HK-2 (cell line): ENCODE measurements at regions not wholly inside any gene's neighbourhood (a gene's known extent, or its start where the extent isn't known, plus 50 kb on each side); places are given as distances from the start of the nearest gene placed in this dataset.

Experiments
- DNase-seq: peaks from one replicate; pipeline ENCODE4 v3.0.0-alpha.2; 2018; ENCODE audit not compliant: unreplicated experiment

DNA sequence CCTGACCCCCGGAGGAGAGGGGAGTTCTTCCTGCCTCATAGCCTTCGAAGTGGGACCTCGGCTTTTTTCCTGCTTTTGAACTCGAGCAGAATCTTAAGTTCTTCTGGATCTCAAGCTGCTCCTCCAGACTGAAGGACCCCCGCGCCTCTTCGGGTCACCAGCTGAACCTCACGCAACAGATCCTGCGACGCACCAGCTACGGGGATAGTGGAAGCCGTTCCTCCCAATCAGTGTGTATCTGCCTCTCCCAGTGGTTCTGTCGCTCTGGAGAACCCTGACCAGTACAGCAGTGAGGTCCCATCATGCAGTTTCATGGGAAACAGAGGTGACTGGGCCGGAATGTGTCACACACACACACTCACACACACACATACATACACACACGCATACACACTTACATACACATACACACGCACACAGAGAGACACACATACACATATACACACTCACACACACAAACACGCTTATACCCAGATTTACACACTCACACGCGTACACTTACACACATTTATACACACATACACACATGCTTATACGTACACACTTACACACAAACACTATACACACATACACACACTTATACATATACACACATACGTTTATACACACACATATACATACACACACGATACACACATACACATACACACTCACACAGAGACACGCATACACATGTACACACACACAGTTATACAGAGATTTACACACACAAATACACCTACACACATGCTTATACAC is 170.0 kb downstream of the TTLL2 start:
- no peak for DNase-seq

DNA sequence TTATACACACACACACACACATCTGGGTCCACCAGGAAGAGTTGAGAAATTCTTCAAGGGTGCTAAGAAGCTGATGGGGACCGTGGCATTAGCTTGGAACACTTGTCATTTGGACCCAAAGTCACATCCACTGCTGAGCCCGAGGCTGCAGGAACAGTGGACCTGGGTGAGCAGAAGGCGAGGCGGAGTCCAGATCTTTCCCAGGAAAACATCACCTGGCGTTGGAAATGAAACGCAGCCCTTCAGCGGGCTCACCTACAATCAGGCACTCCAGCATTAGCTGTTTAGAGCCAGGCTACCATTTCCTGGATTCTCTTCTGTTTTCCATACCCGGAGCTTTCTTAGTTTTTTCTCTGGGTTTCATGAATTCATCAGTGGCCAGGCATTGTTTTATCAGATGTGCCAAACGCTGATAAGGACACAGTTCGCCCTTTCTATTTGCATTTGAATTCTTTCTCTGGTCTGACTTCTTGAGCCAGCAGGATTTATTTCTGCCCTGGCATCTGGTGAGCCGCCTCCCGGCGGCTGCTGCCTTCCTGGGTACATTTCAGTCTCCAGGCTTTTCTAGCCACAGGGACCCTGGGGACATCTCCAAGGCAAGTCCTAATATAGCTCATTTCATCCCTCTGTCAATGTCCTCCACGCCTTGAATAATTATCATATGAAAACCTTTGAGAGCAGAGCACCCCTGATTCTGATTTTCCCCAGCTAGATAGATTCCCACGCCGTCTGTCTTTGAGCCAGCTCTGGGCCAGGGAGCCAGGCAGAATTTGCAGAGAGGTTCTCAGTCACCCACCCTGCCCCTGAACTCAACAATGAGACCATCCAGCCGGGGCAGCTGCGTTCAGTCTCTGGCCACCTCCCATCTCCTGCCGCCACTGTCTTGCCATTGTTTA is 170.9 kb downstream of the TTLL2 start:
- no peak for DNase-seq

DNA sequence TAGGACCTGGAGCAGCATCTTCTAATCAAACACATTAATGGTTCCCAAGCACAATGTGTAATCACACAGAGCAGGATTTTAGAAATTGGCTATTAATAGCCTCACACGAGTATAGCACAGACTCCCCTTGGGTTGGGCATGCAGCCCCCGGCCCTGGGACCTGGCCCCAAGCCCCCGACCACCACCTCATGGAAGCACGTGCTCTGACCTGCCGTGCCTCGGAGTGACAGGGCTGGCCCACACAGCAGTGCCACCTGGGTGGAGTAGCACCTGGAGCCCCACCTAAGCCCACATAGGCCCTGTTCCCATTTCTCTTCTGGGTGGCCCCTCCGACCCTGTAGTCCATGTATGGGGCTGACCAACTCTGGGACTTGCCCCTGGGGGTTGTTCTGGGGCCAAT is 171.8 kb downstream of the TTLL2 start:
- DNase-seq, result no peak

DNA sequence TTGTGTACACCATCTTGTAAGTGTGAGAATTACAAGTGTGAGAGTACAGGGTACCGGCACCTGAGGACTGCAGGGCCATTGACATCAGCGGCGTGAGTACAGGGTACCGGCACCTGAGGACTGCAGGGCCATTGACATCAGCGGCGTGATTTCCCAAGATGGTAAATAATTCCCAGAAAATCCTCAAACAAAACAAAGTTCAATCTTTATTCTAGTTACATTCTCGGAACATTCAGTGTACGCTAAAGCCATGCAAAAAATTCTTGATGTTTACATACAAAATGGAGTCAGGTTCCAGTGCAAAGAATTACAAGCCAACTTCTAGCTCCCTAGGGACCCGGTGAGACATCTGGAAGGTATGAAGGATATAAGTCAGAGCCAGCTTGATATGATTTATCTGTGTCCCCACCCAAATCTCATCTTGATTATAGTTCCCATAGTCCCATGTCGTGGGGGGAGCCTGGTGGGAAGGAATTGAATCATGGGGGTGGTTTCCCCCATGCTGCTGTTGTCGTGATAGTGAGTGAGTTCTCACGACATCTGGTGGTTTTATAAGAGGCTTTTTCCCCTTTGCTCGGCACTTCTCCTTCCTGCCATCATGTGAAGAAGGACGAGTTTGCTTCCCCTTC is 172.7 kb downstream of the TTLL2 start:
- DNase-seq, result no peak

DNA sequence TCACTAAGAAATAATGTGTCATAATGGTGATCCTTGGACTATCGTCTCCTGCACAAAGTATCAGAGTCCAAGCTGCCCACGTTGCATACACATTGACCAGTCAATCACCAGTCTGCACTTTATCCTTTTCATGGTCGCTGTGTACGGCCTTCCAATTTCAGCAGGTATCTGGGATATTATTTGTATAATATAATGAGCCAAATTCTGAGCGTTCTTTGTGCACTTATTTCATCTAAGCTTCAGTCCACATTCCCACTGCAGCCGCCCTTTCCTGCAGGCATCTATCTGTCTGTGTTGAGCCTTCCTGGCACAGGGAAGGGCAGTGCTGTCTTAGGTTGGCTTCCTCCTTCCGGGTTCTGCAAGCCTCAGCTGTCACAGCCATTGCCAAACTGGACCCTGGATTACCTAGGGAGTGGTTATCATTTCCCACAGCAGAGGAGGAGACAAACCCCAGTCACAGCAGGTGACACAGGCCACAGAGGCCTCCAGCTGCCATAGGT is 174.3 kb downstream of the TTLL2 start:
- no peak for DNase-seq

DNA sequence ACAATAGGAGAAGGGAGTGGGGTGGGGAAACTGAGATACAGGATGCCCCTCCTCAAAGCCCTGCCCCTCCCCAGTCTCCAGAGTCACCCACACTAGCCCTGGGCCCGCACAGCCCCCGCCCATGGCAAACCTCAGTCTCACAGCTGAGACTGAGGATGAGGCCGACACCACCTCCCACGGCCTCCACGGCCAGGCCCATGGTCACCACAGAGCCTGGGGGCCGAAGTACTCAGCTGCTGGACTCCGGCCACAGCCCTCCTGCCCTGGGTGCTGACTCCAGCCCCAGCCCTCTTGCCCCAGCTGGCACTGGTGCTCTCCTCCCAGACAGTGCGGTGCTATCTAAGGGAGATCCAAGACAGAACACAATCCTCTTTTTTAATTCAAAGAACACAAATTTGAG is 176.1 kb downstream of the TTLL2 start:
- DNase-seq, result no peak

DNA sequence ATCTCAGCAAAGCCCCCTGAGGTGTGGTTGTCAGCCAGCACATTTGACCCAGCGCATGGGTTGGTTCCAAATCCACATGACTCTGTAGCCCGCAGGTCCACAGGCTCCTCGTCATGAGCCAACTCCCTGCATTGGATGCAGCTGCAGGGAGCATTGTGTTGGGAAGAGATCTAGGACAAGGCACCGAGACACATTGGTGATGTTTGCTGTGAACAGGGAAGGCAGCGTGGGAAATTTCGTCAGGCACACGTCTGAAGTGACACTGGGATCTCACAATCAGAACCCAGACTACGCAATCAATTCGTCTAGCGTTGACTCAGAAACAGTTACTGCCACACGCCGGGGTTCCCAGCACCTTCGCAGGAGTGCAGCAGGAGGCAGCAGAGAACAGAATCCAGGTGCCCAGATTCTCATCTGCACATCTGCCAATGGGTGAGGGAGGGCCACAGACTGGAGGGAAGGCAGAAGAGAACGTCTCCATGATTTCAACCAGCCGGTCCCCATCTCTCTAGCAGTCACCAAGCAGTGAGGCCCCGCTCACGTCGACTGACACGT is 177.0 kb downstream of the TTLL2 start:
- DNase-seq, result peak; percentile 5

DNA sequence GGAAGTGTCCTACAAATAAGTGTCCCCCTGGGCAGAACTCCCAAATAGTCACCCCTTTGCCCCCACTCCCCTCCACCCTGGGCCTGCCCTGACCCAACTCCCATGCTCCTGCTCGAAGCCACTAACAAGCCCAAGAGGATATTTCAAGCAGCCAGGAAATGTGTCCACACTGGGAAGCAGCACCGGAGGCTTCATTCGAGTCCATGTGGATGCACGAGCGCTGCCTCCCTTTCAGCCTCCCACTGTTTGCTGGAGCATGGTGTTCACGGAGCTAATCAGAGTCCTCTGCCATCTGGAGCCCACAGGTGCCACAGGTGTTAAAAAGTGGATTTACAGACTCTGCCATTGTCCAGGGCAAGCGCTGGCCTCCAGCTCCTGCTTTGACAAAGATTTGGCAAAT is 177.6 kb downstream of the TTLL2 start:
- DNase-seq, result no peak

DNA sequence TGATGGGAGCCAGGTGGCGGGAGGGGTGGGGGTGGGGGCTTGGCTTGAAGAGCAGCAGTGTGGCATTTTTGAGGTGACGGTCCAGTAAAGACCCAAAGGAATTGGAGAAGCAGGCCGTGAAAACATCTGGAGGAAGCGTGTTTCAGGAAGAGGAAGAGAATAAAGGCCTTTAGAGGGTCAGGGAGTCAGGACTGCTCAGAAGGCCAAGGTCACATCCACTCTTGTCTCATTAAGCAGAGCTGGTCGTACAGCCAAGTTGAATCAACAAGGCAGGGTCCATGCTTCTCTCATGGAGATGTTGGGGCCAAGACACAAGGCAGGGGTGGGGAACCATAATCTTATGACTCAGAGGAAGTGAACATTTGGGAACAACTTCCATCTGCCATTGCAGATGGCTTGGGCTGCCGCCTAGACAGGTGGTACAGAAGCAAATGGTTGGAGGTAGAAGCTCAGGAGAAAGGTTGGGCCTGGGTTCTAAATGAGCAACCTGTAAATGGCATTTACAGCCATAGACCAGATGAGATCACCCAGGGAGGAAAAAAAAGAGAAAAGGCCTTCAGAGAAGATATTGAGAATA is 179.6 kb downstream of the TTLL2 start:
- DNase-seq, result no peak

DNA sequence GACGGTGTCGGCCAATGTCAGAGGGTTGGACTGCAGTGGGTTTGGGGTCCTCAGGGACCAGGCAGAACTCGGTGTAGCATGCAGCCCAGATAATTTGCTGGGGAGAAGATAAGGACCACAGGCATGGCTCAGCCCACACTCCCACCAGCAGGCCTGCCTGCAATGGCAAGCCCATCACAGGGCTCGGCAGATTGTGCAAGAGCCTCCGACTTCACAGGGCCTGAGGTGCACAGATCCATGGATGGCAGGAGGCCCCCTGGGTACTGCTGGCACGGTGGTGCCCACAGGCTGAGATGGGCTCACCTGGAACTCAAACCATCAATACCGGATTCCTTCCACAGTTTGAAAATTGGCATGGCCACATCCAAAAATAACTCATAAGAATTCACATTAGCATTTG is 180.3 kb downstream of the TTLL2 start:
- DNase-seq, result no peak

DNA sequence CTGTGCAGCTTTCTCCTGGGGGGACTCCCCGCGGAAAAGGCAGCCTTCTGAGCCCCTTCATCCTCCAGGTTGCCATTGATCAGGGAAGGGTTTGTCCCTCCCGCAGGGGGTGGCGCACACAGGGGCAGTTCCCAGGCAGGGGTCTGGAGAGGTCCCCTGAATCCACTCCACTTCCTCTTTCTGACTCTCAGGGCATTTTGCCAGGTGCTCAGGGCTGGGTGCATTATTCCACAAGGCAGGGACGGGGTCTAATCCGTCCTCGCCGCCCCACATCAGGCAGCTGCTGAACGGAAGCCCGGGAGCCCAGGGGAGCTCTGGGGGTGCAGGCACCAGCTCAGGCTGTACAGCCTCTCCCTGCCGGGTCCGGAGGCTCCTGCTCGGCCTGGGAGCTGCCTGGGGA is 180.9 kb downstream of the TTLL2 start:
- no peak for DNase-seq

DNA sequence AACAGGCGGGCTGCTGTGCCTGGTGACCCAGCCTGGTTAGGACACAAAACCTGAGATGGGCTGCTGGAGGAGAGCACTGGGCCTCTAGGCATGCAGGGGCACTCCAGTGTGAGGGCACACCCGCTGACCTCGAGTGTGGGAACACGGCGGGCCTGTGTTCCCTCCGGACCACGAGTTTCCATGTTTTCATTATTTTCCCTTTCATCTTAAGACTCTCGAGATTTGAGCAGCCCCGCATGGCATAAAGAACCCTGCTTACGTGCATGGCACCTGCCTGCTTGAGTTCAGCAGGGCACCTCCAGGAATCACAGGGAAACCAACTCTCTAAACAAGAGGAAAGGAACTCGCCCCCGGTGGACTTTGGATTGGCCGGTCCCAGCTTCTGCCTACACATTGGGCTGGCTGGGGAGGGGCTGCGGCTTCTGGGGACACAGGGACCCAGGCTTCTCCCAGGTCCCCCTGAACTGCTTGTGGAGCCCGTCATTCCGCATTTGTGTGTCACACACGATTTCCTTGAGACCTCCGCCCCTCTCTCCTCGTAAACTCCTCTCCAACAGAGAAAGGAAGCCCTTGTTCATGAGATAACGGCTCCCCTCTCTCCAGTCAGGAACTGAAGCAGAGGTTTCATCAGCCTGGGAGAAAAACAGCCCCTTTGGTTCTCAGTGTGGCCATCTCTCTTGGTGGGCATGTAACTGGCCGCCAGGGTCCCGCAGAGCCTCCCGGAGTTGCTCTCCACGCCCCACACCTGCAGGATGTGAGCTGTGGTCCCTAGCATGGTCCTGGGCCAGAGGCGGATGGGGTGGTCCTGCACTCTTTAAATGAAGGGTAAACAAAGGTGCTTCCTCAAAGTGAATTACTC is 181.8 kb downstream of the TTLL2 start:
- no peak for DNase-seq

DNA sequence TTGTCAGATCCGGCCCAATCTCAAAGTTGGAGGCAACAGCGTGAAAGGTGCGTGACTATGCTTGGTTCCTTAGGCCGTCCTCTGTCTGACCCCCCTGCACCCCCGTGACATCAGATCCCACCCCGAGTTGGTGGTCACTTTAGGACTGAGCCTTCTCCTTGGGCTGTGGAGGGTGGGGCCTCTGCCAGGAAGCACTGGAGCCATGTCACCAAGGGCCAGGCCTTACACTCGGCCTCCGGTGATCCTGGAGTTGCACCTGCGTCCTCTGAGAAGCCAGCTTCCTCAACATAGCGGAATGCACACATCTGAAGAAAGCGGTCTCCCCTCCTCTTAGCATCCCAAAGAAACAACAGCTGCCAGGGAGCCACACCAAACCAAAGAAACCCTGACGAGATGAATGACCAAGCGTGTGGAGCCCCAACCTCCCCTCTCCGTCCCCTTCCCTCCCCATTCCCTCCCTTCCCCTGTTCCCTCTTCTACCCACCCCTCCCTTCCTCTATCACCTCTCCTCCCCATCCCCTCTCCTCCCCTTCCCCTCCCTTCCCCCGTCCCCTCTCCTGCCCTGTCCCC is 182.6 kb downstream of the TTLL2 start:
- DNase-seq, result no peak

DNA sequence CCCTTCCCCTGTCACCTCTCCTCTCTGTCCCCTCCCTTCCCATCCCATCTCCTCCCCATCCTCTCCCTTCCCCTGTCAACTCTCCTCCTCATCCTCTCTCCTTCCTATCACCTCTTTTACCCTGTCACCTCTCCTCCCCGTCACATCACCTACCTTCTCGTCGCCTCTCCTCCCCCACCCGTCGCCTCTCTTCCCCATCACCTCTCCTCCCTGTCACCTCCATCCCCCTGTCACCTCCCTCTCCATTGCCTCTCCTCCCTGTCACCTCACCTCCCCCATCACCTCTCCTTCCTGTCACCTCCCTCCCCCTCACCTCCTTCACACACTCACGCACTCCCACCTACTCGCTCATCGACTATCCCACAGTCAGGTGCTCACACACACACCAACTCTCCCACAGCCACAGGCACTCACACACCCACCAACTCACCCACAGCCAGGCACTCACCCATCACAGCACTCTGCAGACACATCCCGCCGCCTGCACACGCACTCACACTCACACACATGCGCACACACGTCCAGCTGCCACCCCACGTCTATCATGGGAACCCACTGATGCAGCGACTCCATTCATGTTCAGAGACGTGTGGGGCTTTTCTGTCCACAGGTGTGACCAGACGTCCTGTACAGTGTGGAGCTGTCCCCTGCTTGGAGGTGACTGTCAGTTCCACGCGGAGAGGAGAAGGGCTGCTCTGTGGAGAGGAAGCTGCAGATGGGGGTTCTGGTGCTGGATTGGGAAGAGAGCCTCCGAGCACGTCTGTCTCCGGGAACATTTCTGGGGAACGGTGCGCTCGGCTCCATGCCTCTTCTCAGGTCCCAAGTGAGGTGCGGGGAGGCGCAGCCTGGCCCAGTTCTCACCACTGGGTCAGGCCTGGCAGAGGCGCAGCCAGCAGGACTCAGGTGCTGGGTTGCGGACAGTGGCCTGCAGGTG is 184.3 kb downstream of the TTLL2 start:
- DNase-seq, result no peak

DNA sequence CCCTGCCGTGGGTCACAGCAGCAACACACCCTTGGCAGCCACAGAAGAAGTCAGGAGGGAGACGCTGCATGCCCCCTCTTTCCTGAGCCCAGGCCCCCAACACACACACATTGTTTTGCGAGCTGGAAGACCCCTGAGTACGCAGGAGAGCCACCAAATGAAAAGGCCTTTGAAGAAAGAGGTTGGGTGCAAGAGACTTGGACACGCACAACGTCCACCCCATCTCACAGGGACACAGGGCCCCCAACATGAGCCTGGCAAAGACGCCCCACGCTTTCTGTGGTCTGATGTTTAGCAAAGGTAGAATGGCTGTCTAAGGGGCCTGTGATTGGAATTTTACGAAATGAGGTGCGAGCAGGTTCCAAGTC is 185.0 kb downstream of the TTLL2 start:
- DNase-seq, result no peak

DNA sequence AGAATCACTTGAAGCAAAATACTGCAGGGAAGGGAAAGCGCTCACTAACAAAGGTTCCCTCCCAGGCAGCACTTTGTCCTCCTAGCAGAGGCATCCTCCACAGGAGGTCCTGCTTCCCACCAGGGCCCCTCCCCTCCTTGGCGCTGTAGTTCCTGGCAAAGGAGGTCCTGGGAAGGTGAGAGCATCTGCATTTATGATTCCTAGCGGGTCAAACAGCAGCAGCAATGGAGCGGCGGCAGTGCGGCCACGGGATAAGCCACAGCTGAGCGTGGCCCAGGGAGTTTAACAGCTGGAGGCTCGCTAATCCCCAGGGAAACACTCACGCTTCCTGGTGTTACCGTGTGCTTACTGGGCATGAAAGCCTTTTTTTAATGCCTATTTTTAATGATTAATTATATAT is 185.8 kb downstream of the TTLL2 start:
- no peak for DNase-seq

DNA sequence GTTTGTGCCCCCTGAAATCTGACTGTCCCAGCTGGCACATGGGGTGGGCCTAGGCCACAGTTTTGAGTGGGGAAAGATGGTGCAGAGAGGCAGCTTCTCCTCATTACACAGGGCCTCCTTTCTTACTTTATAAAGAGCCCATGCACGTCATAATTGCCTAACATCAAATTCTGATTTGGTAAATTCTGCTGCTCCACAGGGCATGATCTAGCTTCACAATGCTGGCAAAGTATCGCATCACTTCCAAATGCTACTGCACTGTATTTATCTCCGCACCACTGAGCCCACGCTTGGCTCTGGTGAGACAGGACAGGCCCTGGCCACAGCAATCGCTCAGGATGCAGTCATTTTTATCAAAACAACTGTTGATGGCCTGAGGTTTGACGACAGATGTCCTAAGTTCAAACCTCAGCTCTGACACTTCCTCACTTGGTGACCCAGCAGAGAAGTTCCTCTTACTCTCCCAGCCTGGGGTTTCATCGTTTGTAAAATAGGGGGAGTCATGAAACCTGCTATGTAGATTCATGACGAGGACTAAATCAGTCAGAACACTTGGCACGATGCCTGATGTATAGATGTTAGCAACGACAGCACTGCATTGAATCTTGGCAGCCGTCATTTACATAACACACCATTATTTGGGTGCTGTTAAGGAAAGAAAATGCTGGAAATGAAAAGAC is 187.9 kb downstream of the TTLL2 start:
- DNase-seq, result no peak

DNA sequence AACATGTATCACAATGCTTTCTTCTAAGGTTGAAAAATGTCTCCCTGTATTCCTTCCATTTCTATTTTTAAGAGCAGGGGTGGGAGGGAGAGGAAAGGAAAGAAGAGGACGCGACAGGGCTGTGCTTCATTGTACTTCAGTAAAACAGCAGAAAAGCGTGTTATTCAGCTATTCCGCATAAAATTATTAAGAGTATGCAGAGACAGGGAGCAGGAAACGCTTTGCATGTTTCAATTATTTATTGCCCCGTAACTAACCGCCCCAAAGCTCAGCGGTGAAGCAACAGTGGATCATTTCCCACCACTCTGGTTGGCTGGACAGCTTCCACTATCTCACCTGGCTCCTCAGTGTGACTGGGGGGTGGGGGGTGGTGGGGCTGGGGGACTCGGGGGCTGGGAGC is 188.9 kb downstream of the TTLL2 start:
- DNase-seq, result no peak

DNA sequence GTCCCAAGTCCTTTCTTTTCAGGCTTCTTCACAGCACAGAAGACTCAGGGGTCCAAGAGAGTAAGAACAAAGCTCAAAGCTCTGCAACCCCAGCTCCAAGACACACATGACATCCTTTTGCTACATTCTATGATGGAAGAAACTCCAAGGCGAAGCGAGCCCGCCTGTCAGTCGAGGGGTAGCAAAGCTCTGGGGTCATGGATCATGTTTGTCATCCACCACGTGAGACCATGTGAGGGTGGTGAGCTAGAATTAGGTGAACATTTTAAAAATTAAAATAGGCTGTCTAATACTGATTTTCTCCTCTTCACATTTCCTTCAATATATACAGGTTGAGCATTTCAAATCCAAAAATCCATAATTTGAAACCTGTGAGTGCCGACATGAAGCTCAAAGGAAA is 189.6 kb downstream of the TTLL2 start:
- no peak for DNase-seq
